ENCODE measurements at regions not wholly inside any gene's neighbourhood (a gene's known extent, or its start where the extent isn't known, plus 50 kb on each side); places are given as distances from the start of the nearest gene placed in this dataset.

- intact Hi-C loops (cut with micrococcal nuclease): no loop called here
Observed at GRCh38 chr2:41543726-41544125, 504.1 kb upstream of the PKDCC start.

GRCh38 chr2:41544709-41545108 is 503.1 kb upstream of the PKDCC start:
- intact Hi-C loops (cut with micrococcal nuclease): no loop called here

GRCh38 chr2:41546031-41546430 is 501.8 kb upstream of the PKDCC start:
- intact Hi-C loops (cut with micrococcal nuclease): loop anchor here (1.0 kb wide), 1 partner anchor 8 kb away; no protein-coding TSS in a partner anchor

GRCh38 chr2:41568648-41569047 is 479.2 kb upstream of the PKDCC start:
- intact Hi-C loops (cut with micrococcal nuclease): no loop called here

- intact Hi-C loops (cut with micrococcal nuclease): no loop called here
Observed at GRCh38 chr2:41572154-41572553, 475.7 kb upstream of the PKDCC start.

GRCh38 chr2:41576423-41576822 is 471.4 kb upstream of the PKDCC start:
- intact Hi-C loops (cut with micrococcal nuclease): no loop called here

GRCh38 chr2:41579806-41580205 is 468.0 kb upstream of the PKDCC start:
- intact Hi-C loops (cut with micrococcal nuclease): no loop called here

GRCh38 chr2:41580806-41581205 is 467.0 kb upstream of the PKDCC start:
- intact Hi-C loops (cut with micrococcal nuclease): no loop called here

- intact Hi-C loops (cut with micrococcal nuclease): no loop called here
Observed at GRCh38 chr2:41595240-41595639, 452.6 kb upstream of the PKDCC start.

GRCh38 chr2:41597680-41598079 is 450.1 kb upstream of the PKDCC start:
- intact Hi-C loops (cut with micrococcal nuclease): no loop called here

GRCh38 chr2:41598161-41598894 is 449.5 kb upstream of the PKDCC start:
- intact Hi-C loops (cut with micrococcal nuclease): no loop called here

GRCh38 chr2:41600460-41600859 is 447.4 kb upstream of the PKDCC start:
- intact Hi-C loops (cut with micrococcal nuclease): no loop called here

GRCh38 chr2:41602341-41602740 is 445.5 kb upstream of the PKDCC start:
- intact Hi-C loops (cut with micrococcal nuclease): no loop called here

- intact Hi-C loops (cut with micrococcal nuclease): no loop called here
Observed at GRCh38 chr2:41605311-41605710, 442.5 kb upstream of the PKDCC start.

GRCh38 chr2:41605914-41606313 is 441.9 kb upstream of the PKDCC start:
- intact Hi-C loops (cut with micrococcal nuclease): no loop called here

- intact Hi-C loops (cut with micrococcal nuclease): no loop called here
Observed at GRCh38 chr2:41610501-41611190, 437.2 kb upstream of the PKDCC start.

GRCh38 chr2:41618754-41619153 is 429.1 kb upstream of the PKDCC start:
- intact Hi-C loops (cut with micrococcal nuclease): no loop called here

- intact Hi-C loops (cut with micrococcal nuclease): no loop called here
Observed at GRCh38 chr2:41621095-41621494, 426.7 kb upstream of the PKDCC start.

- intact Hi-C loops (cut with micrococcal nuclease): no loop called here
Observed at GRCh38 chr2:41621563-41621962, 426.3 kb upstream of the PKDCC start.

- intact Hi-C loops (cut with micrococcal nuclease): no loop called here
Observed at GRCh38 chr2:41622301-41622700, 425.5 kb upstream of the PKDCC start.

- intact Hi-C loops (cut with micrococcal nuclease): no loop called here
Observed at GRCh38 chr2:41626936-41627335, 420.9 kb upstream of the PKDCC start.

GRCh38 chr2:41634686-41635085 is 413.1 kb upstream of the PKDCC start:
- intact Hi-C loops (cut with micrococcal nuclease): no loop called here

GRCh38 chr2:41644936-41645335 is 402.9 kb upstream of the PKDCC start:
- intact Hi-C loops (cut with micrococcal nuclease): no loop called here
